ENCODE measurements at regions not wholly inside any gene's neighbourhood (a gene's known extent, or its start where the extent isn't known, plus 50 kb on each side); places are given as distances from the start of the nearest gene placed in this dataset.
A peak's percentile ranks its signal among the peaks of the same experiment; 100 is the strongest.

DNA sequence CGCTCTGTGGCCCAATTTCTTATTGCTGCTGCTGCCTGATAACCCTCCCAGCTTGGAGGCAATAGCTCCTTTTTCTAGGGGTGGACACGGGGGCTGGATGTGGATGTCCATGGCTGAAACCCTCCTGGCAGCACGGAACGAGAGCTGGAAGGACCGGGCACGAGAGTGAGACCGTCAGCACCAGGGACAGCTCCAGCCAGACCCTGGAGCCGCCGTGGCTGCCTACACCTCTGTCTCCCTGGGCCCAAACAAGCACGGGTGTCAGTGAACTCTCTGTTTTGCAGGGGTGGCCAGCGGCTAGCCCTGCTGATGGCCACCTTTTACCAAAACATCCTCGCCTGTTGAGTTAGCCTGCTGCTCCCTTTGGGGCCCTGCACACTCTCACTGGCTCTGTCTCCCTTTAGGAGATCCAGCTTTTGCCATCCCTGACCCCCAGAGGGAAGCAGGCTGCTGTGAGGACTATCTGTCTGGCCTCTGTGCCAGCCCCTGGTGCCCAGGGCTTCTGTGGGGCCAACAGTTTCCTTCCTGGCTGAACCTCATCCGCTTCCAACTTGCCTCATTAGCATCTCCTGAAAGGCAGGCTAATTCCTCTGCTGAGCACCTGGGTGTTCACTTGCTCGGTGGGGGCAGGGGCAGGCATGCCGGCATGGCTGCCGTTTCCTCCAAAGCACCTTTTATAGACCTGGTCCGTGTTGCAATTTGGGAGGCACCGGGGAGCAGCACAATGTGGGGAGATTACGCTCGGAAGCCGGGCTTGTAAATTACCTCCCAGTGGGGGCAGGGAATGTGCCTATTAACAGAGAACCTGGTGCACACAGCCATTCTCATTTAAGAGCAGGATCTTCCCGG, 118.1 kb downstream of the ENGASE start (continued):
- TF ChIP-seq, protein P1, sequence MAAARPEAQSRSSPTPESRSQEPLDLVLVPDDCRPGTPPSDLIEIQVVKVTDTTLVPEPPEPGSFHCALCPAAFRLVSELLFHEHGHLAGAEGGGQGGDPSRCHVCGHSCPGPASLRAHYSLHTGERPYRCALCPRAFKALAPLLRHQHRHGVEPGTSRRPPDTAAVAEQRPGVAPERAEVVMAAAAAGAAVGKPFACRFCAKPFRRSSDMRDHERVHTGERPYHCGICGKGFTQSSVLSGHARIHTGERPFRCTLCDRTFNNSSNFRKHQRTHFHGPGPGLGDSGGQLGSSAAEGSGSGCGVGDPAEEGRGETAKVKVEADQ (CRISPR knock-in tag; IDR thresholded peaks at IDR 0.05; ENCODE audit: borderline replicate concordance): no peak
- peak; percentile 80 for TF ChIP-seq ZSCAN21 (CRISPR knock-in tag; IDR thresholded peaks at IDR 0.05; ENCODE audit: borderline replicate concordance)
- no peak for TF ChIP-seq ZNF292 (CRISPR knock-in tag; IDR thresholded peaks at IDR 0.05; ENCODE audit: borderline replicate concordance, low read depth)
- no peak for TF ChIP-seq RFXAP (CRISPR knock-in tag; IDR thresholded peaks at IDR 0.05; ENCODE audit: borderline replicate concordance)
- no peak for TF ChIP-seq PHF8 (CRISPR knock-in tag; IDR thresholded peaks at IDR 0.05)
- TF ChIP-seq, protein P2, sequence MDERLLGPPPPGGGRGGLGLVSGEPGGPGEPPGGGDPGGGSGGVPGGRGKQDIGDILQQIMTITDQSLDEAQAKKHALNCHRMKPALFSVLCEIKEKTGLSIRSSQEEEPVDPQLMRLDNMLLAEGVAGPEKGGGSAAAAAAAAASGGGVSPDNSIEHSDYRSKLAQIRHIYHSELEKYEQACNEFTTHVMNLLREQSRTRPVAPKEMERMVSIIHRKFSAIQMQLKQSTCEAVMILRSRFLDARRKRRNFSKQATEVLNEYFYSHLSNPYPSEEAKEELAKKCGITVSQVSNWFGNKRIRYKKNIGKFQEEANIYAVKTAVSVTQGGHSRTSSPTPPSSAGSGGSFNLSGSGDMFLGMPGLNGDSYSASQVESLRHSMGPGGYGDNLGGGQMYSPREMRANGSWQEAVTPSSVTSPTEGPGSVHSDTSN (CRISPR knock-in tag; IDR thresholded peaks at IDR 0.05): no peak
- no peak for TF ChIP-seq TOPORS (CRISPR knock-in tag; IDR thresholded peaks at IDR 0.05)
- no peak for TF ChIP-seq FOXK2 (IDR thresholded peaks at IDR 0.05)
- 0 out of 2 replicates have a peak, but pooled peaks have one; percentile 23 for TF ChIP-seq PPARG (CRISPR knock-in tag; conservative IDR thresholded peaks at IDR 0.05)
- TF ChIP-seq SNAPC2 (CRISPR knock-in tag; IDR thresholded peaks at IDR 0.05): peak; percentile 75; the same call in 1 of the 2 replicates
- peak; percentile 50 for TF ChIP-seq SAP130 (CRISPR knock-in tag; IDR thresholded peaks at IDR 0.05; ENCODE audit: low read depth)
- TF ChIP-seq, protein P3, sequence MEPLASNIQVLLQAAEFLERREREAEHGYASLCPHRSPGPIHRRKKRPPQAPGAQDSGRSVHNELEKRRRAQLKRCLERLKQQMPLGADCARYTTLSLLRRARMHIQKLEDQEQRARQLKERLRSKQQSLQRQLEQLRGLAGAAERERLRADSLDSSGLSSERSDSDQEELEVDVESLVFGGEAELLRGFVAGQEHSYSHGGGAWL (CRISPR knock-in tag; IDR thresholded peaks at IDR 0.05): peak; percentile 64; the same call in 1 of the 2 replicates
- TF ChIP-seq ZNF484 (CRISPR knock-in tag; IDR thresholded peaks at IDR 0.05; ENCODE audit: borderline replicate concordance, low read depth): no peak; the same call in 1 of the 2 replicates
- TF ChIP-seq, protein P4, sequence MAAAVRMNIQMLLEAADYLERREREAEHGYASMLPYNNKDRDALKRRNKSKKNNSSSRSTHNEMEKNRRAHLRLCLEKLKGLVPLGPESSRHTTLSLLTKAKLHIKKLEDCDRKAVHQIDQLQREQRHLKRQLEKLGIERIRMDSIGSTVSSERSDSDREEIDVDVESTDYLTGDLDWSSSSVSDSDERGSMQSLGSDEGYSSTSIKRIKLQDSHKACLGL (CRISPR knock-in tag; IDR thresholded peaks at IDR 0.05): no peak
- TF ChIP-seq, protein P5, sequence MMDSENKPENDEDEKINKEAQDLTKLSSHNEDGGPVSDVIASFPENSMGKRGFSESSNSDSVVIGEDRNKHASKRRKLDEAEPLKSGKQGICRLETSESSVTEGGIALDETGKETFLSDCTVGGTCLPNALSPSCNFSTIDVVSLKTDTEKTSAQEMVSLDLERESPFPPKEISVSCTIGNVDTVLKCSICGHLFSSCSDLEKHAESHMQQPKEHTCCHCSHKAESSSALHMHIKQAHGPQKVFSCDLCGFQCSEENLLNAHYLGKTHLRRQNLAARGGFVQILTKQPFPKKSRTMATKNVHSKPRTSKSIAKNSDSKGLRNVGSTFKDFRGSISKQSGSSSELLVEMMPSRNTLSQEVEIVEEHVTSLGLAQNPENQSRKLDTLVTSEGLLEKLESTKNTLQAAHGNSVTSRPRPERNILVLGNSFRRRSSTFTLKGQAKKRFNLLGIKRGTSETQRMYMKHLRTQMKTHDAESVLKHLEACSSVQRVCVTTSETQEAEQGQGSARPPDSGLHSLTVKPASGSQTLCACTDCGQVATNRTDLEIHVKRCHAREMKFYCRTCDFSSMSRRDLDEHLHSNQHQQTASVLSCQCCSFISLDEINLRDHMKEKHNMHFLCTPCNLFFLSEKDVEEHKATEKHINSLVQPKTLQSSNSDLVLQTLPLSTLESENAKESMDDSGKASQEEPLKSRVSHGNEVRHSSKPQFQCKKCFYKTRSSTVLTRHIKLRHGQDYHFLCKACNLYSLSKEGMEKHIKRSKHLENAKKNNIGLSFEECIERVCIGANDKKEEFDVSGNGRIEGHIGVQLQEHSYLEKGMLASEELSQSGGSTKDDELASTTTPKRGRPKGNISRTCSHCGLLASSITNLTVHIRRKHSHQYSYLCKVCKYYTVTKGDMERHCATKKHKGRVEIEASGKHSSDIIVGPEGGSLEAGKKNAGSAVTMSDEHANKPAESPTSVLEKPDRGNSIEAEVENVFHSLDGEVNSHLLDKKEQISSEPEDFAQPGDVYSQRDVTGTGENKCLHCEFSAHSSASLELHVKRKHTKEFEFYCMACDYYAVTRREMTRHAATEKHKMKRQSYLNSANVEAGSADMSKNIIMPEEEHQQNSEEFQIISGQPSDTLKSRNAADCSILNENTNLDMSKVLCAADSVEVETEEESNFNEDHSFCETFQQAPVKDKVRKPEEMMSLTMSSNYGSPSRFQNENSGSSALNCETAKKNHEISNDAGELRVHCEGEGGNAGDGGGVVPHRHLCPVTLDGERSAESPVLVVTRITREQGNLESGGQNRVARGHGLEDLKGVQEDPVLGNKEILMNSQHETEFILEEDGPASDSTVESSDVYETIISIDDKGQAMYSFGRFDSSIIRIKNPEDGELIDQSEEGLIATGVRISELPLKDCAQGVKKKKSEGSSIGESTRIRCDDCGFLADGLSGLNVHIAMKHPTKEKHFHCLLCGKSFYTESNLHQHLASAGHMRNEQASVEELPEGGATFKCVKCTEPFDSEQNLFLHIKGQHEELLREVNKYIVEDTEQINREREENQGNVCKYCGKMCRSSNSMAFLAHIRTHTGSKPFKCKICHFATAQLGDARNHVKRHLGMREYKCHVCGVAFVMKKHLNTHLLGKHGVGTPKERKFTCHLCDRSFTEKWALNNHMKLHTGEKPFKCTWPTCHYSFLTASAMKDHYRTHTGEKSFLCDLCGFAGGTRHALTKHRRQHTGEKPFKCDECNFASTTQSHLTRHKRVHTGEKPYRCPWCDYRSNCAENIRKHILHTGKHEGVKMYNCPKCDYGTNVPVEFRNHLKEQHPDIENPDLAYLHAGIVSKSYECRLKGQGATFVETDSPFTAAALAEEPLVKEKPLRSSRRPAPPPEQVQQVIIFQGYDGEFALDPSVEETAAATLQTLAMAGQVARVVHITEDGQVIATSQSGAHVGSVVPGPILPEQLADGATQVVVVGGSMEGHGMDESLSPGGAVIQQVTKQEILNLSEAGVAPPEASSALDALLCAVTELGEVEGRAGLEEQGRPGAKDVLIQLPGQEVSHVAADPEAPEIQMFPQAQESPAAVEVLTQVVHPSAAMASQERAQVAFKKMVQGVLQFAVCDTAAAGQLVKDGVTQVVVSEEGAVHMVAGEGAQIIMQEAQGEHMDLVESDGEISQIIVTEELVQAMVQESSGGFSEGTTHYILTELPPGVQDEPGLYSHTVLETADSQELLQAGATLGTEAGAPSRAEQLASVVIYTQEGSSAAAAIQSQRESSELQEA (CRISPR knock-in tag; IDR thresholded peaks at IDR 0.05; ENCODE audit: not compliant biosample characterization): no peak
- TF ChIP-seq ZNF709 (CRISPR knock-in tag; IDR thresholded peaks at IDR 0.05): peak; percentile 42; the same call in 1 of the 2 replicates
- peak; percentile 54; the same call in 1 of the 2 replicates for TF ChIP-seq KDM2A (CRISPR knock-in tag; IDR thresholded peaks at IDR 0.05; ENCODE audit: borderline replicate concordance, low read depth)

Data from HepG2 (cell line).